Loucy (cell line): ENCODE measurements at regions not wholly inside any gene's neighbourhood (a gene's known extent, or its start where the extent isn't known, plus 50 kb on each side); places are given as distances from the start of the nearest gene placed in this dataset.

Experiments
- H2AFZ ChIP-seq: fragments of 200-600 bp; sonication (generic); 2 replicates; pipeline ENCODE4 v1.6.0; 2016; ENCODE audit warnings: antibody characterized with exemption, mild to moderate bottlenecking, low read length, moderate library complexity
- H3F3A ChIP-seq: fragments of 200-600 bp; 2 replicates; pipeline ENCODE4 v1.6.0; 2016; ENCODE audit warnings: antibody characterized with exemption, low read depth, mild to moderate bottlenecking
- H3K27me3 ChIP-seq: fragments of 200-600 bp; sonication (generic); 2 replicates; pipeline ENCODE4 v1.6.1; 2014; ENCODE audit warnings: low read length, mild to moderate bottlenecking; ENCODE audit not compliant: insufficient read depth, poor library complexity, severe bottlenecking
- H3K36me3 ChIP-seq: fragments of 200-600 bp; sonication (generic); 2 replicates; pipeline ENCODE4 v1.6.1; 2016; ENCODE audit warnings: low read length; ENCODE audit not compliant: insufficient read depth
- H3K4me1 ChIP-seq: fragments of 200-600 bp; sonication (generic); 2 replicates; pipeline ENCODE4 v1.5.1; 2014; ENCODE audit warnings: low read length, mild to moderate bottlenecking; ENCODE audit not compliant: insufficient read depth, poor library complexity, severe bottlenecking
- H3K4me2 ChIP-seq: fragments of 200-600 bp; sonication (generic); 2 replicates; pipeline ENCODE4 v1.6.0; 2014; ENCODE audit warnings: antibody characterized with exemption, low read length, low read depth, mild to moderate bottlenecking; ENCODE audit not compliant: poor library complexity, severe bottlenecking
- H3K4me3 ChIP-seq: fragments of 200-600 bp; sonication (generic); 2 replicates; pipeline ENCODE4 v1.5.1; 2014; ENCODE audit warnings: low read length, mild to moderate bottlenecking, mixed read lengths; ENCODE audit not compliant: poor library complexity, severe bottlenecking
- H3K79me2 ChIP-seq: fragments of 200-600 bp; sonication (generic); 2 replicates; pipeline ENCODE4 v1.6.1; 2014; ENCODE audit warnings: low read length; ENCODE audit not compliant: insufficient read depth
- H3K9ac ChIP-seq: fragments of 200-600 bp; sonication (generic); 2 replicates; pipeline ENCODE4 v1.6.0; 2014; ENCODE audit warnings: mild to moderate bottlenecking, low read depth, low read length, moderate library complexity; ENCODE audit not compliant: poor library complexity, severe bottlenecking
- H3K9me2 ChIP-seq: fragments of 200-600 bp; sonication (generic); replicated peaks from 2 replicates; pipeline ENCODE4 v1.6.1; 2016; ENCODE audit warnings: low read depth, low read length, mixed read lengths
- H3K9me3 ChIP-seq: fragments of 200-600 bp; sonication (generic); 2 replicates; pipeline ENCODE4 v1.6.1; 2014; ENCODE audit warnings: mild to moderate bottlenecking, antibody characterized with exemption, low read length, low read depth; ENCODE audit not compliant: insufficient read depth
- H4K20me1 ChIP-seq: fragments of 200-600 bp; sonication (generic); 2 replicates; pipeline ENCODE4 v1.6.0; 2014; ENCODE audit warnings: antibody characterized with exemption, low read length, mild to moderate bottlenecking; ENCODE audit not compliant: insufficient read depth, poor library complexity, severe bottlenecking
- CTCF ChIP-seq: fragments of 200-600 bp; sonication (generic); conservative IDR thresholded peaks from 2 replicates; pipeline ENCODE4 v1.5.1; 2014; ENCODE audit warnings: mild to moderate bottlenecking, antibody characterized with exemption, low read length
- EZH2phosphoT487 ChIP-seq: fragments of 200-600 bp; IDR thresholded peaks from 2 replicates; pipeline ENCODE4 v1.6.1; 2018; ENCODE audit warnings: antibody characterized with exemption, mild to moderate bottlenecking, moderate library complexity, borderline replicate concordance

DNA sequence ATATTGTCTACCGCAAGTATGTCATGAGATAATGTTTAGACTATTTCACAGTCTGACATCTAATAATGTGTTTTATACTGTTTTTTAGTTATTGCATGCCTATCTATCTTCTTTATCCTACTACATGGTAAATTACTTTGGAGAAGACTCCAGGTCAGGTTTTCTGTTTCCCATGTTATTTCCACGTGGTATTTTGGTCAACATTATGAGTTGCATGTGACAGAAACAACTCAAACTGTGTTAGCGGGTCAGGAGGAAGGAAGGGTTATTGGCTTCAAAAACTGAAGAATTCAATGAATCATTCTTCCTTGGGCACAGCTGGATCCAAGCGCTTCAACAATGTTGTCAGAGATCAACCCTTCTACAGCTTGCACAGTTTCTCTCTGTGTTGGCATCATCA lies 252.1 kb upstream of the CCNG1 start:
- Histone ChIP-seq H3K27me3 (no peaks in the 10 kb centered on the region), H2AFZ (no peak overlapping the region), H3K9ac (no peak overlapping the region), H3K36me3 (no peaks in the 10 kb centered on the region), H3K4me3 (no peak overlapping the region), H3K79me2 (no peaks in the 10 kb centered on the region), H3K4me1 (no peaks in the 10 kb centered on the region), H3K4me2 (no peak overlapping the region), H3K9me2 (no peaks in the 10 kb centered on the region), H3F3A (no peaks in the 10 kb centered on the region), H4K20me1 (no peaks in the 10 kb centered on the region), H3K9me3 (no peaks in the 10 kb centered on the region)
- no peak for TF ChIP-seq CTCF
- TF ChIP-seq EZH2phosphoT487 = no peak

GRCh38 chr5:163189023-163189553 lies 248.3 kb upstream of the CCNG1 start:
- H3K36me3 ChIP-seq = no peaks in the 10 kb centered on the region
- no peaks in the 10 kb centered on the region for H3K9me3 ChIP-seq
- H3K9me2 ChIP-seq = no peaks in the 10 kb centered on the region
- no peaks in the 10 kb centered on the region for H3K4me1 ChIP-seq
- no peak for TF ChIP-seq CTCF
- H3K9ac ChIP-seq = no peak overlapping the region
- no peaks in the 10 kb centered on the region for H3K79me2 ChIP-seq
- no peaks in the 10 kb centered on the region for H3F3A ChIP-seq
- no peaks in the 10 kb centered on the region for H3K27me3 ChIP-seq
- no peak overlapping the region for H3K4me2 ChIP-seq
- H2AFZ ChIP-seq = no peak overlapping the region
- H4K20me1 ChIP-seq = no peaks in the 10 kb centered on the region
- no peak overlapping the region for H3K4me3 ChIP-seq

DNA sequence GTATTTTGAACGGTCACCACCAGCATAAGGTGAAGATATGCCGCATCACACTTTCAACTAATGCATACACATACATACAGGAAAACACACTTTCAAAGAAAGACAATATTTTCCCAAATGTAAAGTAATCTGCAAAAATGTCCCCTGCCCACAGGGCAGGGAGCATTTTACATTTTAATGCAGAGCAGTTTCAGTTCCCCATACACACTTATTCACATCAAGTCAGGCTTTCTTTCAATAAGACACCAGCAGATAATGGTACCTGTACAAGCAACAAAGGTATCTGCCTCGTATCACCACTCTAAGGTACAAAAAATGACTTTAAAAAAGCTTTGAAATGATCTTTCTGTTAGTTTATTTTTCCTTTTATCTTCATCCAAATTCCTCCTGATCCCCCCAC lies 247.1 kb upstream of the CCNG1 start:
- no peak overlapping the region for H3K9ac ChIP-seq
- no peaks in the 10 kb centered on the region for H3F3A ChIP-seq
- H3K4me2 ChIP-seq = no peak overlapping the region
- no peak overlapping the region for H3K4me3 ChIP-seq
- no peaks in the 10 kb centered on the region for H3K9me2 ChIP-seq
- H3K9me3 ChIP-seq = no peaks in the 10 kb centered on the region
- TF ChIP-seq EZH2phosphoT487 (no peak), CTCF (no peak)
- H3K4me1 ChIP-seq = no peaks in the 10 kb centered on the region
- H3K79me2 ChIP-seq = no peaks in the 10 kb centered on the region
- H3K36me3 ChIP-seq = no peaks in the 10 kb centered on the region
- H2AFZ ChIP-seq = no peak overlapping the region
- no peaks in the 10 kb centered on the region for H3K27me3 ChIP-seq
- no peaks in the 10 kb centered on the region for H4K20me1 ChIP-seq
